SK-MEL-5 (cell line): ENCODE measurements at regions not wholly inside any gene's neighbourhood (a gene's known extent, or its start where the extent isn't known, plus 50 kb on each side); places are given as distances from the start of the nearest gene placed in this dataset.
"Not testable (repeated sequence)": the region's sequence is repeated elsewhere in the genome, so short reads cannot be mapped to it uniquely, and the experiment has no call there.

ENCODE experiments used
- DNase-seq: peaks from one replicate; pipeline ENCODE4 v3.0.0-alpha.2; 2016; ENCODE audit warnings: low read depth, low spot score
- in situ Hi-C: cut with HindIII; loops from 2 replicates; pipeline ENCODE4 v1.10.0; 2016; ENCODE audit warnings: low sequenced_read_pairs, high pct_unique_total_duplicates, low pct_unique_long_range_greater_than_20kb

GRCh38 chr6:135129136-135129856 lies 51.8 kb upstream of the MYB start:
- no peak for DNase-seq
- in situ Hi-C loops: no loop called here

GRCh38 chr6:135128268-135128914 lies 52.7 kb upstream of the MYB start:
- in situ Hi-C loops: no loop called here
- DNase-seq: no peak

DNA sequence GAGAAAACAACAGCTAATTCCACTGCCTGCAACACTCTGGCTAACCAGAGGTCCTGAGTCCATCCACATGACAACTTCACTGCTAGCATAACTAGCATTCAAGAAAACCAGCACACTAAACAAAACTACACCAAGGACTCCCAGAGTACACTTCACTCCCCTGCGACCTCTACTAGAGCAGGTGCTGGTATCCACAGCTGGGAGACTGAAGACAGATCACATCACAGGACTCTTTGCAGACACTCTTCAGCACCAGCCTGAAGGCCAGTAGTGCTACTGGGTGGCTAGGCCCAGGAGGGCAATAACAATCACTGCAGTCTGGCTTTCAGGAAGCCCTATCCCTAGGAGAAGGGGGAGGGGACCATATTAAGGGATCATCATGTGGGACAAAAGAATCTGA lies 54.4 kb upstream of the MYB start:
- no peak for DNase-seq
- in situ Hi-C loops: no loop called here

GRCh38 chr6:135126034-135126433 lies 55.1 kb upstream of the MYB start:
- DNase-seq: no peak
- in situ Hi-C loops: no loop called here

DNA sequence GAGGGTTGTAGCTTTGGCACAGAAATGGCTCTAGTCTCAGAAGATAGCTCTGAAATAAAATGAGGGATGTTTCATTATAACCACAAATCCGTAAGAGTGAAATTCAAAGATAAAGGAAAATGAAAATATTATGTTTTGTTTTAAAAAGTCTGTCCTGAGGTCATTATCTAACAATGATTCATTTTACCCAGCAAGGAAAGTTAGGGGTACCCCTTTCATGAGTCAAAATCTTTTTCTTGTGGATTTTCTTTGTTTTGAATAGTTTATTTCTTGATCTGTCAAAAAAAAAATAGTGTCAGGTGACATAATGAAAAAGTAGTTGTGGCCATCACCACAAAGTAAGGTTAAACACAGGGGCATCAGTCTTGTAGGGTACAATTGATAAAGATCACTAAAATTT lies 59.7 kb upstream of the MYB start:
- no peak for DNase-seq
- in situ Hi-C loops: no loop called here

DNA sequence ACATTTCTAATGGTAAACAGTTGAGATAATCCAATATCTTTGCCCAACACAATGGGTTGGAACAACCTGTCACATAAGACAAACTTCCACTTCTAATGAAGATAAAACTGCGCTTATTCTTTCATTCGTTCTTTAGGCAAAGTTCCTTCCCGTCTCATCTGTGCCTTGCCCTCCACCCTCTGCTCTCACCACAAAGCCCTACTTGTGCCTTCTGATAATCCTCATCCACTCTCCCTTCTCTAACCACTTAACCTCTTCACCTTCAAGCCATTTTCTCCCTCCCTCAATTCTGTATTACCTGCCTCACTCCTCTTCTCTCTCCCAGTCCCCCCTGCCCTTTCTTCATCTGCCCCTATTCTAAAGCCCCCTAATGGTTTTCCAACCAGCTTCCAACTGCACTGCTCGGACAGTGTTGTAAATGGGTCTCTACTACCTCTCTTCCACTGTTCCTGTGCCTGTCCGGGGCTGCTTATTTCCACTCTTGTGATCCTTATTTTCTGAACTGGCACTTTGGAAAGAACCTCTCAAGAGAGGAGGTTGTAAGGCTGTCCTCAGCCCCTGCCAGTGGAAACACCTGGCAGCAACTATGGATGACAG lies 62.9 kb upstream of the MYB start:
- in situ Hi-C loops: no loop called here
- DNase-seq: no peak

DNA sequence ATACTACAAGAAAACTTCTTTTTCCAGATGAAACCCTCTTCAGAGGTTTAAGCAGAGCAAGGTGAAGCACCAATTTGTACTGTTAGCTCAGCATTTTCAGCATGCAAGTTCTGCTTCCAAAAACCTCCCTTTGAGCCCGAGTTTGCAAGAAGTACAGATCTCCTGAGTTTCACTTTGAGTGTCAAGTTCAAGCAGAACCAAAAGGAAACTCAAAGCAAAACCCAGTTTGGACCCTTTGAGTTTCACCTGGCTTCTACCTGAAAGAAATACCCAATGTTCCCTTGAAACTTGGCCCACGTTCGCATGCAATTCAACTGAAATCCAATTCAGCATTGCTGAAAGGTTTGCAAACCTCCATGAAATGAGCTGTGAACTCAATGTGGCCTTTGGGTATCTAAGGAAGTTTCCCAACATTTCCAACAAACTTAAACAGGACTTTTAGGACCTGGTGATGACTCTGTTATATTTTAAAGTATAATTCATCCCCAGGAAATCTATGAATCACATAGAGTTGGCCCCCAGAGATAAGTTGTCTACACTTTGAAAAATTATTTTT lies 62.9 kb upstream of the HBS1L start:
- no peak for DNase-seq
- in situ Hi-C loops: no loop called here

- in situ Hi-C loops: no loop called here
- no peak for DNase-seq
These were observed 61.9 kb upstream of the HBS1L start for GRCh38 chr6:135116571-135116970.

- in situ Hi-C loops: no loop called here
- DNase-seq: no peak
These were observed 61.2 kb upstream of the HBS1L start for GRCh38 chr6:135115834-135116233.

GRCh38 chr6:135115411-135115810 lies 60.8 kb upstream of the HBS1L start:
- no peak for DNase-seq
- in situ Hi-C loops: no loop called here

DNA sequence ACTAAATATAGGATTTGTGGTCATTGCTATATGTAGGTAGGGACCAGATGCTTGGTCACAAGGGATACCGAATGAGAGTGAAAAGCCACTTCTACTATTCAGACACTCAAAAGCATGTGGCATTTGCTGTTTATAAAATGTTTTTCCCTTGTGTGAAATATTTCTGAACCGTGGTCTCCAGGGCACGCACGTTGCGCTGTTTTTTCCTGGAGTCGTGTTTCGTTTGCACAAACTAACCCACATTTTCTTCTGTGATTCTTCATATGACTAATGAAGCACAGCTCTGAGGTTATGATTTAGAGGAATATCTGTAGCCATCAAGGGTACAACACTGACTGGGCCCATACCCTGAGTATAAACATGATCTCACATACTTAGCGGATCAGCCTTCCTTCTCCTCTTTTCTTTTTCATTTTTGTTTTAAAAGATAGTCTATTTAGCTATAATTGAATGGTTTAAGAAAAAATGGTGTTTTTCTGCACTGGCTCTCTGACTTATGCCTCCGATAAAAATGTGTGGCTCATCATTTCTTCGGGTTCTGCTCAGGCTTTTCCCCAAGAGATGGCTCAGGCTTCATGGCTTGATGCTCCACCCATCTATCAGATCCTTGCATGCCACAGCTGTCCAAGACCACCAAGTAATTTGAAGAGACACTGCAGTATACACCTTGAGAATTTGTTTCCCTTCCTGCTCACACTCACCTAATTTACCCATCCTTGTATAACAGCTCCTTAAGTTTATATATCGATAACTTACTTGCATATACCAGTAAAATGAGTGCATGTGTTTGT lies 59.9 kb upstream of the HBS1L start:
- in situ Hi-C loops: no loop called here
- DNase-seq: no peak

DNA sequence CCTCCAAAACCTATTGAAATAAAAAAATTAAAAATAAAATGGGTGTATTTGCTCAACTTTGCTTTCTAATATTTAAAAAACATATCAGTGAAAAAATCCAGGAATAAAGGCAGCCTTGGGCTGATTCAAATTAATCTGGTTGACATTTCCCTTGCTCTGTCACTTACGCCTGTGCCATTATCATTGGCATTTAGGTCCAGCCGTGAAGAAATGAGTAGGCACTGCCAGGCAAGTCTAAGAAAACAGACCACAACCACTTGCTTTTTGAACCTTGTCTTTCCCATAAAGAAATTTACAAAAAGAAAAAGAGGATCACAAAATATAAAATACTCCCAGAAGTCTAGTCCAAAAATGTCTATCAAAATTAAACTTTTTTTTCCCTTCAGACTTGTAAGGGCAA lies 59.2 kb upstream of the HBS1L start:
- in situ Hi-C loops: no loop called here
- no peak for DNase-seq

- in situ Hi-C loops, DNase-seq: not testable (repeated sequence)
These were observed 58.3 kb upstream of the HBS1L start for GRCh38 chr6:135112951-135113350.

- in situ Hi-C loops: not testable (repeated sequence)
These were observed 55.7 kb upstream of the HBS1L start for GRCh38 chr6:135110261-135110781.

GRCh38 chr6:135109761-135110160 lies 55.1 kb upstream of the HBS1L start:
- DNase-seq: no peak
- in situ Hi-C loops: no loop called here

More at GRCh38 chr6:135110261-135110781, 55.7 kb upstream of the HBS1L start:
- DNase-seq: not testable (repeated sequence)

DNA sequence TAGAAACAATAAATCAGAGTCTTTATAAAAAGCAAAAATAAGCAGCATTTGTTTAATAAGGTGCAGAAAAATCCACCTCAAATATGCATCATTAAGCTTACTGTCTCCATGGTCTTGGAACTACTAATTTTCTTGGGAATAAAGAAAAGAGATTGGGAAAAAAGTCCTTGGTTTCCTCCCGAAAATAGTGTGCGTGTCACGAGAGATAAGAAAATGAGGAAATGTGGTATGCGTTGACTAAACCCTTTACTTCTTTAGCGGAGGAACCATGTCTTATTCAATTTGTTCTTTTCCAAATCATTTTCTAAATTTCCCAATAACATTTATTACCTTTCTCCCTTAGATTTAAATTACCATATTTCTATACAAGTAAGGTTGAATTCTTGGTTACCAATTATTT lies 54.1 kb upstream of the HBS1L start:
- in situ Hi-C loops: no loop called here
- no peak for DNase-seq

DNA sequence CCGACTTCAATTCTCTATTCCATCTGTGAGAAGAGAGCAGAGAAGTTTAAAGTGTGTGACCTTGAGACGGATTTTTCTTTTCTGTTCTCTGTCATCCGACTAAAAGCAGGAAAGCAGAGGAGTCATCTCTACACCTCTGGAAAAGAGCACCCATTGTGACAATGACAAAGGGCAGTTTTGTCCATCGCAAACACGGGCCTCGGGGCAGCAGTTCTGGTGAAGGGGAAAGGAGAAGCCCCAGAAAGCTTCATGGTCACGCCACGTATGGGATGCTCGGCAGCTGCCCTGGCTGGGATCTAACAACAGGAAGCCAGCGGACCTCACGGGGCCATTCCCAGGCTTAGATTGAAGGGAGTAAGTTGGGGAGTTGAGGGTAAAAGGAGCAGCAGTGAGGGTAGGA lies 52.0 kb upstream of the HBS1L start:
- peak; percentile 90 for DNase-seq
- in situ Hi-C loops: no loop called here

DNA sequence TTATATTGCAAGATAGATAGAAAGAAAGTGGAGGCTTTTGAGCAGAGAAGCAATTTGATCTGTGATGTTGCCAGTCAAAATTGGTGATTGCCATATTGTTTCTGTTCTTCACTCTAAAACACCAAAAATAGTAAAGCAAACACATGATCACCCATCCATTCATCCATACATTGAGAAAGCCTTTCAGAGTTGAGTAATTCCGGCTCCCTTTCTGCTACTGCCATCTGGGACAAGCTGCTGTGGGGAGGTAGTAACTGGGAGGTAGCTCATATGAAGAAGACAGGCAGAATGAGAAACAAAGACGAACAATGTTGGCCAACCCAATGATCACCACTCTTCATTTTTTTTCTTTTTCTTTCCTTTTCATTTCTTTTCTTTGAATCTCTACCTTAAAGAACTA lies 51.1 kb upstream of the HBS1L start:
- no peak for DNase-seq
- in situ Hi-C loops: no loop called here
